Pons (tissue), 1 donor: ENCODE measurements at regions not wholly inside any gene's neighbourhood (a gene's known extent, or its start where the extent isn't known, plus 50 kb on each side); places are given as distances from the start of the nearest gene placed in this dataset.
"Not testable (repeated sequence)": the region's sequence is repeated elsewhere in the genome, so short reads cannot be mapped to it uniquely, and the experiment has no call there.

ENCODE experiments used
- DNase-seq: peaks from one replicate; pipeline ENCODE4 v3.0.0-alpha.2; 2016; ENCODE audit warnings: low spot score

DNA sequence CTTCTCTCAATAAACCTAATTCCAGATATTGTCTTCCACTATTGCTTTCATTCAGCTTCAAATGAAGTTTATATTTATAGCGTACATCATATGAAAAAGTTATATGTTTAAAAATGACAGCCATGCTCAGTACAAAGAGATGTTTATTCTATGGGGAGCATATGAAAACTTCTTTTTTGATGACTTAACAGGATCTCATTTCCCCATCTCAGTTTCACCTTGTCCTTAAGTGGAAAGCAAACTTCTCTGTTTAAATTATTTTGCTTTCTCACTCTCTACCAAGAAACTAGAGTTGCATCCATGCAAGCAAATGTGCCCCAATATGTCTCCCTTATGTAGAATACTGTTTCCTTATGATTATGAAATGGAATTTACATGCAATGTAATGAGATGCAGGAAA is 799.5 kb upstream of the RGS18 start:
- DNase-seq: no peak

DNA sequence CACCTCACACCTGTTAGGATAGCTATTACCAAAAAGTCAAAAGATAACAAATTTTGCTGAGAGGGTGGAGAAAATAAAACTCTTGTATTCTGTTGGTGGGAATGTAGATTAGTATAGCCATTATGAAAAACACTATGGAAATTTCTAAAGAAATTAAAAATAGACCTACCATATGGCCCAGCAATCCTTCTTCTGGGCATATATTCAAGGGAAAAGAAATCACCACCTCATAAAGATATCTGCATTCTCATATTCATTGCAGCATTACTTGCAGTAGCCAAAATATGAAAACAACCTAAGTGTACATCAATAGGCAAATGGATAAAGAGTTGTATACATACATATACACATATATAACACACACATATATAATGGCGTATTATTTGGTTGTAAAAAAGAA is 791.6 kb upstream of the RGS18 start:
- DNase-seq: no peak

DNA sequence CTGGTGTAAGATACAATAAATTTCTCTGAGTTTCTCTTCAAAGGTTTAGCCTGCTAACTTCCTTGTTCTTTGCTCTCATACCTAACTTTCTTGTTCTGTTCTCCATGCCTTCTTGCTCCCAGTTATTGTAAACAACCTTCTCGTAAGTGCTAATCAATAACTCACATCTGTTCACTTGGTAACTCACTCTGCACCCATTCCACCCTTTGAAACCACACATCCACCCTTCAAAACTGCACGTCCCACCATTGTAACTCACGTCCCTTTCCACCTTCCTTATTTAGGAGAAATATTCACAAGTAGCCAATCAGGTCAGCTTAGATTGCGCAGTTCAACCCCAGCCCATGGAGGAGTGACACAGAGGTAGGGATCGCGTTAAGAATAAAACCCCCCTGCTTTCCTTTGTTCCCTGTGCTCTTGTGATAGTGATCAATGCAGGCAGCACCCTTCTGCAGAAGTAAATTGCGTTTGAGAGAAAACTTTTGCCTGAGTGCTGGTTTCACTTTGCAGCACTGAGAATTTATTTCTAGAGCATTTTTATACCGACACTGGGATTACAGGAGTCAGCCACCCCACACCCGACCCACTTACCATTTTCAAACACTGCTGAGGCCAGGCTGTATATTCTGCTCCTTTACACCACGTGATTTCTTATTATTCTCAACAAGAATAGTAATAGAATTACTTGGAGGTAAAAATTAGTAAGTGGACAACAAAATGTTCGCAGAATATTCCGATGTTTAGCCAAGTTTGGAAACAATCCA is 789.2 kb upstream of the RGS18 start:
- no peak for DNase-seq

DNA sequence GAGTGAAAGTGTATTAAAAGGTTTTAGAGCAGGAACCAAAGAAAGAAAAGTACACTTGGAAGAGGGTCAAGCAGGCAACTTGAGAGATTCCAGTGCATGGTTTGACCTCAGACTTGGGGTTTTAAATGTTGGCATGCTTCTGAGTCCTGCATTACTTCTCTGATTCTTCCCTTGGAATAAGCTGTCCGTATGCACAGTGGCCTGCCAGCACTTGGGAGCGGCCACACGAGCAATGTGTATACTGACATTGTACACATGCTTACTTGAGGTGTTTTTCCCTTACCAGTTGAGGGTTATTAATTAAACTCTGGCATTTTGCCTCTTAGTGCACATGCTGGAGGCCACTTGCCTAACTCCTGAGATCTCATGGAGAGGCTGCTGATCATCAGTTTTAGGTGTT is 786.6 kb upstream of the RGS18 start:
- DNase-seq: no peak

DNA sequence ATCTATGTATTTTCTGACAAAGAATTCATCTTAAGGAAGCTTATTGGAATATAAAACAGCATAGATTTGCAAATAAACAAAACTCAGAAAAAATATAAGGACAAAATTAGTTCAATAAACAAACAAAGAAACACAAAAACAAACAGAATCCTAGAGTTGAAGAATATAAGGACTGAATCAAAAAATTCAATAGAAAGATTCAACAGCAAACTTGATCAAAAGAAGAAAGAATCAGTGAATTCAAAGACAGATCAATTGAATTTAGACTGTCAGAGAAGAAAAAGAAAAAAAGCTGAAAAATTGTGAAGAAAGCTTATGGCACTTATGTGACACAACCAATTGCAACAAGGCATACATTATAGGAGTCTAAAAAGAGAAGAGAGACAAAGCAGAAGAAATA is 770.0 kb upstream of the RGS18 start:
- no peak for DNase-seq

DNA sequence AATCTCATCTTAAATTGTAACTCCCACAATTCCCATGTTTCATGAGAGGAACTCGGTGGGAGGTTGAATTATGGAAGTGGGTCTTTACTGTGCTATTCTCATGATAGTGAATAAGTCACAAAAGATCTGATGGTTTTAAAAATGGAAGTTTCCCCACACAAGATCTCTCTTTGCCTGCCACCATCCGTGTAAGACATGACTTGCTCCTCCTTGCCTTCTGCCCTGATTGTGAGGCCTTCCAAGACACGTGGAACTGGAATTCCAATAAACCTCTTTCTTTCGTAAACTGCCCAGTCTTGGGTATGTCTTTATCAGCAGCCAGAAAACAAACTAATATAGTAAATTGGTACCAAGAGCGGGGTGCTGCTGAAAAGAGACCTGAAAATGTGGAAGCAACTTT is 761.6 kb upstream of the RGS18 start:
- DNase-seq: no peak

DNA sequence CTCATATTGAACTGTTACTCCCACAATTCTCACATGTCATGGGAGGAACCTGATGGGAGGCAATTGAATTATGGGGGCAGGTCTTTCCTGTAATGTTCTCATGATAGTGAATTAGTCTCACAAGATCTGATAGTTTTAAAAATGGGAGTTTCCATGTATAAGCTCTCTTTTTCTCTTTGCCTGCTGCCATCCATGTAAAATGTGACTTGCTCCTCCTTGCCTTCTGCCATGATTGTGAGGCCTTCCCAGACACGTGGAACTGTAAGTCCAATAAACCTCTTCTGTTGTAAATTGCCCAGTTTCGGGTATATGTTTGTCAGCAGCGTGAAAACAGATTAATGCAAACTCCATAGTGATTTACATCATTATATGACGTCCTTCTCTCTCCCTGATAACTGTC is 759.7 kb upstream of the RGS18 start:
- no peak for DNase-seq

DNA sequence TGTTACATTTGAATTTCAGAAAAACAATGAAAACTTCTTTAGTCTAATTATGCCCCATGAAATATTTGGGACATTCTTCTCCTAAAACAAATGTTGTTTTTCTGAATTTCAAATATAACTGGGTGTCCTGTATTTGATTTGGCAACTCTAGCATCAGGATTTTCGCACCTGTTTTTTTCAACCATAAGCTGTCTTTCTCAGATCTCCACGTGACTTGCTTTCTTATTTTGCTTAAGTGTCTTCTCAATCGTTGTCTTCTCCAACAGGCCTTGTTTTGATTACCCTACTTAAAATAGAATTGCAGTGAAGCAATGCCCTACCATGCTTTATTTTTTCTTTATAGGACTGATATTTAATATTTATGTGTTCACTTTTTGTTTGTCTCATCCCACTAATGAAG is 752.8 kb upstream of the RGS18 start:
- no peak for DNase-seq

DNA sequence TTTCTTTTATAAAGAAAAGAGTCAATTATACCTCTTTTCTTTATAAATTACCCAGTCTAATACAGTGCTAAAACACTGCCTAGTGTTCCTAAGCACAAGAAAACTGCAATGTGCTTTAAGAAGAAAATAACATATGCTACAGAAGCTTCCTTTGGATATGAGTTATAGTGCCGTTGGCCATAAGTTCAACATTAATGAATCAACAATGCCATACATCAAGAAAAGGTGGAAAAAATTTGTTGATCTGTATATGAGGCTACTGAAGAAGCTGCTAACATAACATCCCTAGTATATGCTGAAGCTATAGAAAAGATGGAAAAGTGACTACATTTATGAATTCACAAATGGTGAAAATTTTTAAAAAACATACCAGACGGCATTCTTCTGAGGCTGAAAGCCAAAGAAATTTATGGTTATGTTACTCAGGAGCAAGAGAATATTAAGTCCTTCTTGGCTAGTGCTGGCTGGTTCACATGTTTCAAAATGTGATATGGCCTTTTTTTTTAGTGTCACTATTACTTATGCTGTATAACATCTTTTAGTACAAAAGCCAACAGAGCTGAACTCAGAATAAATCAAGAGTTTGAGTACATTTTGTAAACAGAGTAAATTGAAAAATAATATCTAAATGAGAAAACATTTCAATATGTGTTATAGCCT is 743.2 kb upstream of the RGS18 start:
- DNase-seq: no peak

DNA sequence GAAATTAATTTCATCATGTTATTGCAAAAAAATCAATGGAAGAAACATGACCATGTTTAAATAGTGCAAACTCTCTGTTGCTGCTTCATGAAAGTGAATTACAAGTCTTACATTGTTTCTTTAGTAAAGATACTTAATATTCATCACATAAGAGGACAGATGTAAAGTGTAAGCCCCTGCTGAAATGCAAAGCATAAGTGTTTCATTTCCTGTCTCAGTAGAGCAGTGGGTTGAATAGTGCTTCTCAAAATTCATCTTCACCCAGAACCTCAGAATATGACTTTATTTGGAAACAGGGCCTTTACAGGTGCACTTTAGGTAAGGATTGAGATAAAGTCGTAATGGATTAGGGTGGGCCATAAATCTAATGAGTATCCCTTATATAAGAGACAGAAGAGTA is 738.4 kb upstream of the RGS18 start:
- DNase-seq: no peak

DNA sequence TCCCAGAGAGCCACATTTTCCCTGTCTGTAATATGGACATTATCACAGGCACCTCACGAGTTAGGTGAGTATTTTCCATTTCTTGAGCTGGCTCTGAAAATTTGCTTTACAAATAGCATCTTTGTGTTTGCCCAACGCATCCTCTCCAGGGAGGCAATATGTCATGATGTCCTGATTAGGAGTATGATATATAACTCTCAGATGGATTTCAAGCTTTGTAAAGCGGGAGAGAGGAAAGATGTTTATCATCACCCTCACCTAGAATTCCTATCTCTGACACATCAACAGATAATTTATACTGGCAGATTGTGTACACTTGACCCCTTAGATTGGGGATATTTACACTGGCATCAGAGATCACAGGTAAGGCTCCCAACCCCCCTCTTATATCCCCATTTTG is 730.7 kb upstream of the RGS18 start:
- no peak for DNase-seq

DNA sequence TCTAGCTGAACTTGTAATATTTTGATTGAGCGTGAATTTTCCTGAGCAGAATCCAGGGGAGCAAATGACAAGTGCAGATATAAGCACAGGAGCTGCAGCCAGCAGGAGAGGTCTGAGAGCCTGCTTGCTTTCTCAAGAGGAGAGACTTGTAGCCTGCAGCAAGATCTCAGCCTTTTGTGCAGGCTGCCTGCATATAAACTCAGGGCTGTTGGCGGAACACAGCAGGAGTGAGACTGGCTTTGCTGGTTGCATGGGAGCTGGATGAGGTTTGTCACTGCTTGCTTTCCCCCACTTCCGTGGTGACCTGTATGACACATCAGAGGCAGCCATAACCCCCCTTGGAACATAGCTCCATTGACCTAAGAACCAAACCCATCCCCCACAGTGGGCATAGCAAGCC is 725.4 kb upstream of the RGS18 start:
- DNase-seq: no peak

DNA sequence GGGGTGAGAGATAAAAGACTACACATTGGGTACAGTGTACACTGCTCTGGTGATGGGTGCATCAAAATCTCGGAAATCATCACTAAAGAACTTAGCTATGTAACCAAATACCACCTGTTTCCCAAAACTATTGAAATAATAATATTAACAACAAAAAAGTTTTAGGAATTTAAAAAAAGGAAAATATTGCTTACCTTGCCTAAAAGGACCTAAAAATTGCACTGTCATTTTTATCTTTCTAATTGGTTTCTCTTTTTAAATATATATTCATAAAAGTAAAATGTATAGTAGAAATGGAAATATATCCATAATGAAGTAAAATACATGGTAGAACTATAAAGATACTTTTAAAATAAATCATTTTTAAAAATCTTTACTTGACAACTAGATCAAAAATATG is 719.3 kb upstream of the RGS18 start:
- DNase-seq: no peak

DNA sequence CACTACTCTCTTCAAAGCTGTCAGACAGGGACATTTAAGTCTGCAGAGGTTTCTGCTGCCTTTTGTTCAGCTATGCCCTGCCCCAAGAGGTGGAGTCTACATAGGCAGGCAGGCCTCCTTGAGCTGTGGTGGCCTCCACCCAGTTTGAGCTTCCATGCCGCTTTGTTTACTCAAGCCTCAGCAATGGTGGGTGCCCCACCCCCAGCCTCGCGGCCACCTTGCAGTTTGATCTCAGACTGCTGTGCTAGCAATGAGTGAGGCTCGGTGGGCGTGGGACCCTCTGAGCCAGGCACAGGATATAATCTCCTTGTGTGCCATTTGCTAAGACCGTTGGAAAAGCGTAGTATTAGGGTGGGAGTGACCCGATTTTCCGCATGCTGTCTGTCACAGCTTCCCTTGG is 710.0 kb upstream of the RGS18 start:
- DNase-seq: not testable (repeated sequence)

DNA sequence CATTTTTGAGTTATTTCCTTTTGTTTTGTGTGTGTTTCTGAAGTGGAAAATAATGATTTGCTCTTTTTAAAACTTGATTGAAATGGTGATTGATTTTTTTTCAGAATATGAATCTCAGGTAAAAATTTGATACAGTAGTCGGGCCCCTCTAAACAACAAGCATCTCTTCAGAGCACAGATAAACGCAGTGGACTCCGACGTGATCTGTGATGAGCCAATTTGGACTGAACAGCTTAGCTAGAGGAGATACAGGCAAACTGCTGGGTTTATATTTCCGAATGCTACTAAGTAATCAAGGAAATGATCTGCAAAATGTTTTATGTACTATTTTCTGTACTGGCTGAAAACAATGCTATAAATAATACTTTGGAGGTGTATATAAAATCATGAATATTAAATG is 705.7 kb upstream of the RGS18 start:
- no peak for DNase-seq

DNA sequence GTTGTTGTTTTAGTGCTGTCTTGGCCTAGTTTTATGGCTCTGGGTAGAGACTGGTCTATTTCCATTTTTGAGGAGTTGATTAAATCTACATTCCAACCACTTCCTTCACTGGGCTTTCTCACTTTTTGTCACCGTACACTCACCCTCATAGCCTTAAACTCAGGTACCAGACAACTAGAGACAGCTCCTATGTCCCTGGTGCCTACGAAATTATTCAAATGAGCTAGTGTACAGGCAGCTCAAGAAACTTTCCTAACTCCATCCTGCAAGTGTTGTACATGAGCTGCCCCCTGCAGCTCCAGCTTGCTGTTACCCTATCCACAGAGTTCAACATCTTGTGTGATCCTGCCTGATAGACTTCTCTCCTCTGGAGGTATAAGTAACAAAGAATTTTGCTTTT is 704.8 kb upstream of the RGS18 start:
- DNase-seq: no peak

DNA sequence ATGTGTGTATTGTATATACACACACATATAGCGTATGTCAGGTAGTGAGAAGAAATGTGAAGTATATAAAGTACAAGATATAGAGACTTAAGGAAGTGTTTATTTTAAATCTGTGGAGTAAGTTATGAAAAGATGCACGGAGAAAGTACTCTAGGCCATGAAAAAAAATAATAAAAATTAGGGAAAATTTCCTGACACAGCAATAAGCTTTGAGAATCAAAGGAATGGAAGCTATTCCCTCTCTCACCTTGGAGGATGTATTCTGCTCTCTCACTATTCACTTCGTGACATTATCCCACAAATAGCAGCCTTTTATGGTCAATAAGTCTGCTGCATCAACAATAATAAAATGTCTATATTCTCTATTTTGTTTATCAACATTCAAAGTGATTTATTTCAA is 700.4 kb upstream of the RGS18 start:
- no peak for DNase-seq

DNA sequence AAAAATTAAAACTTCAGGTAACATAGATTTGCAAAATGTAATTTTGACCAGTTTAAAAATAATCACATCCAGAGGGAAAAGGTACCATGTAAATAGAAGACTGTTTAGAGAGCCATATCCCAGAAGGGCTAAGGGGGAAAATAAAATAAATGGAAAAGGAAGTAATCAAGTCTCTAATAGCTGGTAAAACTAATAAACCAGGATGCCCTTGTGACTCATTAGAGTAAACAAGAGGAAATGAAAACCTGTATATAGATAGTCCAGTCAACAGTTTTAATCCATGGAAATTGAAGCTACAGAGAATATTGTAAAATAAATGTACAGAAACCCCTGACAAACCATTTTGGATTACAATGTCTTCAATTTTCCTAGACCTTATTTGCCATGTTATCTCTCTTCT is 698.0 kb upstream of the RGS18 start:
- no peak for DNase-seq

DNA sequence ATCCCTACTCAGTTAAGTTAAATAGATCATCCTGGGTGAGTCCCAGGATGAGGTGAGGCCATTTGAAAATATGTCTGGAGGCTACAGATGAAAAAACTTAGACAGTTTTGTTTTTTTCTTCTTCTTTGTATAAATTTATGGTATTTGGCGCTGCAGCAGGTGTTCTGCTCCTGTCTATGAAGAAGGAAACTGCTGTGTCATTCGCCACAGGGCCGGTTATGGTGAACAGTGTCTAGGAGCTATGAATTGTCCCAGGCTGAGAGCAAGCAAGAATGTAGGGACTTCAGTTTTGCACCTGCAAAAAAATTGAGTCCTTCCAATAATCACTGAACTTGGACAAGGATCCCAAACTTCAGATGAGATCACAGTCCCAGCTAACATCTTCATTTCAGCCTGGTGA is 674.3 kb upstream of the RGS18 start:
- no peak for DNase-seq

DNA sequence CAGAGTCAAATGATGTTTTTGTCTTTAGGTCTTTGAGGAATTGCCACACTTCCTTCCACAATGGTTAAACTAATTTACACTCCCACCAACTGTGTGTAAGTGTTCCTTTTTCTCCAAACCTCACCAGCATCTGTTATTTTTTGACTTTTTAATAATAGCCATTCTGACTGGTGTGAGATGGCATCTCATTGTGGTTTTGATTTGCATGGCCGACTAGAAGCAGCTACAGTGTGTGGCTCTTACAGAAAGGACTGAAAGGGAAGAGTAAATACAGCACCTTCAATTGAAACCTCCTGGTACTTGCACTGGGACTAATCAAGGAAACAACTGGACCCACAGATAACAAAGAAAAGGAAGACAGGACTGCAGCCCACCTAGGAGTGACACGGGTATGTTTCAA is 668.0 kb upstream of the RGS18 start:
- no peak for DNase-seq

DNA sequence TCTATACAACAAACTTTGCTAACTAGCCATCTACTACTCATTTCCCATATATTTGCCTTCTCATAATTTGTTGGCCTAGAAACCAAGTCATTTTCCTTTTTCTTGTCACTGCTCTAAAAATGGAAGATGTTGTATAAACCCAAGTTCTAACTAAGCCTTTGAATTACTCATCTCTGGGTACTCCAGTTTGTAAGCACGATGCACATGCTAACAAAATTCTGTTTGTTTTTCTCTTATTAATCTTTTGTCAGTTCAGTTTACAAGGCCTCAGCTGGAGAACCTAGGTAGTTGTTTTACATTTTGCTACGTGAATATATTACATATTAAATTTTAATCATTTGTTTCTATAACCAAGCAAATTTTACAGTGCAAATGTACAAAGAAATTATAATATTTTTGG is 663.2 kb upstream of the RGS18 start:
- no peak for DNase-seq

DNA sequence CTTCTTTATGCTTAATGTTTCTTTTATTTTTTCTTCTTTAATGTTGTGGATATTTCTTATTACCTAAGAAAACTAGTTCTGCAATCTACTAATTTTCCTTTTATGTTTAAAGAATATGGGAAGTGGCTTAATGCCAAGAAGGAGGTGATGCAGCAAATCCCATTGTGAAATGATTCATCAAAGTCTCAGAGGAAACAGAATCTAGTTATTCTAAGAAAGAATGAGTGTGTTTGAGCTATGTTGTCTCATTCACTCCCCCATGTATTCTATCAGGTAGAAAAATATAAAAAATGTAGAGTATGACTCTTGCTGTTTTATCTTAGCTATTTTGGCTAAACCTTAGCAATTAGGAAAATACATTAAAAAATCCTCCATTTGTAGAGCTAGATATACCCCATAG is 659.9 kb upstream of the RGS18 start:
- DNase-seq: no peak

DNA sequence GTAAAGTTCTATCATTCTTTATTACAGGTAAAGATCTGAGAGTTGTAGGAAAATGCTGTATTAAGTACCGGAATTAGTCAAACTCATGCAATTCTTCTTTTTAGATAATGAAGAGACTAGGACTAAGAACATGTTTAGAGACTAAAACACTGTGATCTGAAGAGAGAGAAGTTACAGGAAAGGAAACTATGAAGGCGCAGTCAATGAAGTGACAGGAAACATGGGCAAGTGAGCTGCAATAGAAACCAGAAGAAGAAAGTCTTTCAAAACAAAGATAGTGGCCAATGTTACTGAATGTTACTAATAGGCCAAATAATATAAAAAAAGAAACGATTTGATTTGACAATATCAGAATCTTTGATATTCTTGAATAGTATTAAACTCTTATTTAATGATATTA is 659.4 kb upstream of the RGS18 start:
- DNase-seq: no peak

DNA sequence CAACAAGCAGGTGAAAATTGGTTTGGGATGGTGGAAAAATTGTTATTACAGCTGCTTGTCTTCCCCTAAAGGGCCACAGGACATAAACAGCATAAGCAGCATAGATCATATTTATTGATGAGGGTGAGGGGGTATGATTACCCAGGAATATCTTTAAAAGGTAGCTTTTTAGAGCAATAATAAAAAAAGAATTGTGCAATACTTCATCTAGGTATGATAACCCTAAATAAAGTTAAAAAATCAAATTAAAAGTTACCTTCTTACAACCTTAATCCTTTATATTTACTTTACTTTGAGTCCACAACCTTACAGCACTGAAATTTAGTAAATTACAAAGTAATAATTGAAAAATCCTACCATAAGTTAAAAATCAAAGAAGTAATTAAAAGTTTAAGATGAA is 653.3 kb upstream of the RGS18 start:
- no peak for DNase-seq
